Endothelial cell of umbilical vein (primary cell): ENCODE measurements at regions not wholly inside any gene's neighbourhood (a gene's known extent, or its start where the extent isn't known, plus 50 kb on each side); places are given as distances from the start of the nearest gene placed in this dataset.

Source experiments
- BruUV-seq: library from RNA; stranded (reverse); fragments of 400-500 nt; replicated peaks from 2 replicates; lab custom pipeline; 2021; lab: Mats Ljungman, UMichigan
- CTCF ChIA-PET: fragments of 300-600, 350-600 bp; sonication (Branson Sonifier 250); formaldehyde crosslinking; loops from one replicate; lab custom pipeline; 2021; ENCODE audit warnings: antibody characterized with exemption, inconsistent platforms; lab: Charles Lee
- POLR2A ChIA-PET: fragments of 300-600, 350-600 bp; sonication (Branson Sonifier 250); formaldehyde crosslinking; loops from one replicate; lab custom pipeline; 2021; ENCODE audit warnings: antibody characterized with exemption, inconsistent platforms; lab: Charles Lee
- DNase-seq: peaks from one replicate; pipeline ENCODE4 v3.0.0-alpha.2; 2011; ENCODE audit warnings: low read depth, low spot score
- FAIRE-seq: peaks from 2 replicates; lab custom pipeline; 2011; peaks lifted over from hg19 to GRCh38; lab: Jason Lieb, UNC
- H2AFZ ChIP-seq: 2 replicates; pipeline ENCODE4 v1.6.0; 2012; ENCODE audit warnings: low read depth, low read length, control low read depth, inconsistent platforms
- H3K27ac ChIP-seq: 2 replicates; pipeline ENCODE4 v1.5.1; 2011; ENCODE audit warnings: low read depth, mild to moderate bottlenecking, control low read depth, low read length, moderate library complexity; ENCODE audit not compliant: insufficient read depth
- H3K27me3 ChIP-seq, 2 experiments: 2 replicates each; pipeline versions ENCODE4 v1.6.0 to v1.6.1; 2011; ENCODE audit warnings: low read length in 2 of 2, mixed read lengths in 1 of 2; ENCODE audit not compliant: control insufficient read depth in 2 of 2, insufficient read depth in 2 of 2
- H3K36me3 ChIP-seq, 2 experiments: 2 replicates in 1 of 2; 3 replicates in 1 of 2; pipeline ENCODE4 v1.5.1; 2011; ENCODE audit warnings: low read length in 2 of 2, mild to moderate bottlenecking in 1 of 2, moderate library complexity in 1 of 2; ENCODE audit not compliant: control insufficient read depth in 2 of 2, insufficient read depth in 2 of 2; ENCODE audit errors: extremely low read depth in 1 of 2
- H3K4me1 ChIP-seq: 3 replicates; pipeline ENCODE4 v1.5.1; 2011; ENCODE audit warnings: mild to moderate bottlenecking, low read length; ENCODE audit not compliant: control insufficient read depth, insufficient read depth; ENCODE audit errors: extremely low read depth
- H3K4me2 ChIP-seq: 2 replicates; pipeline ENCODE4 v1.6.1; 2011; ENCODE audit warnings: low read length, control low read depth, mixed read lengths; ENCODE audit not compliant: insufficient read depth
- H3K4me3 ChIP-seq, 3 experiments: fragments of 200-600 bp in 1 of 3; sonication (generic), shearing (Covaris generic) in 1 of 3; replicated peaks in 1 of 3; 2 replicates each; pipeline ENCODE4 v1.5.1; 2011 to 2016; ENCODE audit warnings: control low read depth in 3 of 3, low read length in 3 of 3, mild to moderate bottlenecking in 2 of 3, inconsistent platforms in 1 of 3, low read depth in 1 of 3, moderate library complexity in 1 of 3; ENCODE audit not compliant: insufficient read depth in 1 of 3
- H3K79me2 ChIP-seq: 2 replicates; pipeline ENCODE4 v1.6.0; 2012; ENCODE audit warnings: low read length, inconsistent platforms; ENCODE audit not compliant: control insufficient read depth, insufficient read depth
- H3K9ac ChIP-seq: replicated peaks from 2 replicates; pipeline ENCODE3; 2011; ENCODE audit warnings: low read length, control low read depth; ENCODE audit not compliant: insufficient read depth; ENCODE audit errors: extremely low read depth
- H3K9me1 ChIP-seq: replicated peaks from 3 replicates; pipeline ENCODE4 v1.6.0; 2011; ENCODE audit warnings: mild to moderate bottlenecking, low read length; ENCODE audit not compliant: control insufficient read depth, insufficient read depth; ENCODE audit errors: extremely low read depth
- H3K9me3 ChIP-seq: replicated peaks from 2 replicates; pipeline ENCODE4 v1.5.1; 2012; ENCODE audit warnings: low read length, inconsistent platforms; ENCODE audit not compliant: control insufficient read depth, insufficient read depth
- H4K20me1 ChIP-seq: replicated peaks from 2 replicates; pipeline ENCODE3; 2011; ENCODE audit warnings: mild to moderate bottlenecking, low read length; ENCODE audit not compliant: control insufficient read depth, insufficient read depth; ENCODE audit errors: extremely low read depth
- CTCF ChIP-seq, 2 donors: IDR thresholded peaks; 1 replicate in 1 of 2; 2 replicates in 1 of 2; pipeline ENCODE4 v1.5.1; 2011; ENCODE audit warnings: low read length in 2 of 2, mild to moderate bottlenecking in 2 of 2, moderate library complexity in 2 of 2, control low read depth in 1 of 2, inconsistent platforms in 1 of 2, low read depth in 1 of 2; ENCODE audit not compliant: insufficient read depth in 1 of 2; ENCODE audit errors: extremely low read depth in 1 of 2
- EZH2 ChIP-seq: IDR thresholded peaks from 2 replicates; pipeline ENCODE4 v1.6.1; 2012; ENCODE audit warnings: borderline replicate concordance, low read depth, mild to moderate bottlenecking, moderate library complexity, low read length, inconsistent platforms; ENCODE audit not compliant: severe bottlenecking
- FOS ChIP-seq: IDR thresholded peaks from 2 replicates; pipeline ENCODE4 v1.6.1; 2011; ENCODE audit warnings: mild to moderate bottlenecking, low read length, moderate library complexity, borderline replicate concordance; ENCODE audit not compliant: insufficient read depth
- GATA2 ChIP-seq: IDR thresholded peaks from 2 replicates; pipeline ENCODE4 v1.7.0; 2011; ENCODE audit warnings: low read depth, mild to moderate bottlenecking, moderate library complexity, mixed read lengths, low read length; ENCODE audit not compliant: insufficient read length, insufficient read depth
- JUN ChIP-seq: IDR thresholded peaks from 2 replicates; pipeline ENCODE4 v1.6.1; 2011; ENCODE audit warnings: borderline replicate concordance, low read depth; ENCODE audit not compliant: insufficient read length, insufficient read depth
- MAX ChIP-seq: IDR thresholded peaks from 2 replicates; pipeline ENCODE4 v1.6.1; 2011; ENCODE audit not compliant: insufficient read depth, insufficient read length
- MYC ChIP-seq: IDR thresholded peaks from one replicate; pipeline ENCODE4 v1.6.1; 2011; ENCODE audit warnings: mild to moderate bottlenecking, low read depth, low read length
- POLR2A ChIP-seq: IDR thresholded peaks from 2 replicates; pipeline ENCODE4 v1.6.1; 2012; ENCODE audit warnings: low read depth, mild to moderate bottlenecking, control low read depth, low read length
- POLR2AphosphoS5 ChIP-seq: IDR thresholded peaks from 2 replicates; pipeline ENCODE4 v1.6.1; 2012; ENCODE audit warnings: low read depth, mild to moderate bottlenecking, control low read depth, low read length, moderate library complexity; ENCODE audit not compliant: insufficient read depth
- dilution Hi-C: fragments of 300-500 bp; cut with MboI; formaldehyde crosslinking; loops from one replicate; pipeline ENCODE4 v1.15.0; 2019; ENCODE audit warnings: low sequenced_read_pairs; ENCODE audit not compliant: extremely low pct_ligation_motif_present
- intact Hi-C: fragments of 100-400 bp; cut with micrococcal nuclease; formaldehyde crosslinking; loops from one replicate; pipeline ENCODE4 v1.10.0; 2022

GRCh38 chr4:123848606-123849005, 452.0 kb downstream of the SPRY1 start:
- Histone ChIP-seq H3K27ac (no peak overlapping the region), H3K9me3 (no peaks in the 10 kb centered on the region), H3K9ac (no peak overlapping the region), H3K79me2 (no peaks in the 10 kb centered on the region), H2AFZ (no peak overlapping the region), H3K27me3 (no peaks in the 10 kb centered on the region), H3K4me1 (no peaks in the 10 kb centered on the region), H3K9me1 (no peaks in the 10 kb centered on the region), H3K4me2 (no peak overlapping the region), H3K4me3 (no peak overlapping the region), H4K20me1 (no peaks in the 10 kb centered on the region), H3K36me3 (no peaks in the 10 kb centered on the region)
- BruUV-seq, result no TSS peak
- TF ChIP-seq EZH2 (no peak), FOS (no peak), CTCF (IDR thresholded peaks at IDR 0.05; ENCODE audit: extremely low read depth in 1 of 2, insufficient read depth in 1 of 2, low read depth in 1 of 2, low read length in 2 of 2) (no peak), POLR2A (no peak), GATA2 (no peak), MAX (no peak), JUN (no peak), MYC (no peak), POLR2AphosphoS5 (no peak)
- CTCF ChIA-PET, result interaction anchor here (1.0 kb wide), 1 partner anchor 8 kb away, joined by 3 read pairs; no protein-coding TSS in a partner anchor
- DNase-seq, result no peak
- no peak for FAIRE-seq
- dilution Hi-C loops, result no loop called here
- intact Hi-C loops, result no loop called here
- POLR2A ChIA-PET, result no interaction called here
